ENCODE measurements at regions not wholly inside any gene's neighbourhood (a gene's known extent, or its start where the extent isn't known, plus 50 kb on each side); places are given as distances from the start of the nearest gene placed in this dataset.

GRCh38 chr9:126028746-126029145, 281.6 kb downstream of the PBX3 start:
- H3K27me3 ChIP-seq = no peaks in the 10 kb centered on the region
- TF ChIP-seq, protein P1, sequence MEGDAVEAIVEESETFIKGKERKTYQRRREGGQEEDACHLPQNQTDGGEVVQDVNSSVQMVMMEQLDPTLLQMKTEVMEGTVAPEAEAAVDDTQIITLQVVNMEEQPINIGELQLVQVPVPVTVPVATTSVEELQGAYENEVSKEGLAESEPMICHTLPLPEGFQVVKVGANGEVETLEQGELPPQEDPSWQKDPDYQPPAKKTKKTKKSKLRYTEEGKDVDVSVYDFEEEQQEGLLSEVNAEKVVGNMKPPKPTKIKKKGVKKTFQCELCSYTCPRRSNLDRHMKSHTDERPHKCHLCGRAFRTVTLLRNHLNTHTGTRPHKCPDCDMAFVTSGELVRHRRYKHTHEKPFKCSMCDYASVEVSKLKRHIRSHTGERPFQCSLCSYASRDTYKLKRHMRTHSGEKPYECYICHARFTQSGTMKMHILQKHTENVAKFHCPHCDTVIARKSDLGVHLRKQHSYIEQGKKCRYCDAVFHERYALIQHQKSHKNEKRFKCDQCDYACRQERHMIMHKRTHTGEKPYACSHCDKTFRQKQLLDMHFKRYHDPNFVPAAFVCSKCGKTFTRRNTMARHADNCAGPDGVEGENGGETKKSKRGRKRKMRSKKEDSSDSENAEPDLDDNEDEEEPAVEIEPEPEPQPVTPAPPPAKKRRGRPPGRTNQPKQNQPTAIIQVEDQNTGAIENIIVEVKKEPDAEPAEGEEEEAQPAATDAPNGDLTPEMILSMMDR (IDR thresholded peaks at IDR 0.05) = no peak
- H3K4me3 ChIP-seq = no peak overlapping the region
- no peaks in the 10 kb centered on the region for H3K4me1 ChIP-seq
- no peak overlapping the region for H3K27ac ChIP-seq
- DNase-seq (ENCODE audit: low spot score) = no peak
- no peaks in the 10 kb centered on the region for H3K36me3 ChIP-seq
- no peaks in the 10 kb centered on the region for H3K9me3 ChIP-seq

GRCh38 chr9:126030716-126031115, 283.5 kb downstream of the PBX3 start:
- no peak for DNase-seq (ENCODE audit: low spot score)
- TF ChIP-seq, protein P1 (IDR thresholded peaks at IDR 0.05) = no peak
- no peaks in the 10 kb centered on the region for H3K36me3 ChIP-seq
- no peak overlapping the region for H3K4me3 ChIP-seq
- no peak overlapping the region for H3K27ac ChIP-seq
- H3K27me3 ChIP-seq = no peaks in the 10 kb centered on the region
- no peaks in the 10 kb centered on the region for H3K9me3 ChIP-seq
- no peaks in the 10 kb centered on the region for H3K4me1 ChIP-seq

DNA sequence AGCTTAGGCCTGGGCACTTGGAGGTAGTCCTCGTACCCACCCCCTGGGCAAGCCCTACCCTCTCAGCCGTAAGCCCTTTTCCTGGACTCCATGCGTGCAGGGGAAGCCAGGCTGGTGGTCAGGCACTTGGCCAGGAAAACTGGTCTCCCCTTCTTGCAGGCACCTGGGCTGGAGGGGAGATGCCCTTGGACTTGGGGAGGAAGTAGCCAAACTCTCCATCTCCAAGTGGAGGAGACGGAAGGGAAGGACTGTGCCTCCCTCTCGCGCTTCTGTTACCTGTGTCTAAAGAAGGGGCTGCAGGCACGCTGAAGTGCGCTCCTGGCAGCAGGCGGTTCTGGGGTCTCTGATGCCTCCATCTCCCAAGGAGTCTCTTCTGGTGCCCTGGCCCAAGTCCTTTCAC, 283.9 kb downstream of the PBX3 start:
- no peaks in the 10 kb centered on the region for H3K9me3 ChIP-seq
- no peak overlapping the region for H3K4me3 ChIP-seq
- H3K27me3 ChIP-seq = no peaks in the 10 kb centered on the region
- no peaks in the 10 kb centered on the region for H3K4me1 ChIP-seq
- no peak overlapping the region for H3K27ac ChIP-seq
- H3K36me3 ChIP-seq = no peaks in the 10 kb centered on the region
- TF ChIP-seq, protein P1 (IDR thresholded peaks at IDR 0.05) = no peak
- DNase-seq (ENCODE audit: low spot score) = no peak

- no peak for DNase-seq (ENCODE audit: low spot score)
- H3K9me3 ChIP-seq = no peaks in the 10 kb centered on the region
- no peak overlapping the region for H3K4me3 ChIP-seq
- TF ChIP-seq, protein P1 (IDR thresholded peaks at IDR 0.05) = no peak
- H3K27ac ChIP-seq = no peak overlapping the region
- no peaks in the 10 kb centered on the region for H3K36me3 ChIP-seq
- H3K27me3 ChIP-seq = no peaks in the 10 kb centered on the region
- no peaks in the 10 kb centered on the region for H3K4me1 ChIP-seq
These were observed 285.0 kb downstream of the PBX3 start for GRCh38 chr9:126032135-126032534.

GRCh38 chr9:126033318-126033717, 286.1 kb downstream of the PBX3 start:
- H3K27ac ChIP-seq = no peak overlapping the region
- H3K36me3 ChIP-seq = no peaks in the 10 kb centered on the region
- H3K9me3 ChIP-seq = no peaks in the 10 kb centered on the region
- DNase-seq (ENCODE audit: low spot score) = no peak
- TF ChIP-seq, protein P1 (IDR thresholded peaks at IDR 0.05) = no peak
- no peak overlapping the region for H3K4me3 ChIP-seq
- no peaks in the 10 kb centered on the region for H3K4me1 ChIP-seq
- H3K27me3 ChIP-seq = no peaks in the 10 kb centered on the region

DNA sequence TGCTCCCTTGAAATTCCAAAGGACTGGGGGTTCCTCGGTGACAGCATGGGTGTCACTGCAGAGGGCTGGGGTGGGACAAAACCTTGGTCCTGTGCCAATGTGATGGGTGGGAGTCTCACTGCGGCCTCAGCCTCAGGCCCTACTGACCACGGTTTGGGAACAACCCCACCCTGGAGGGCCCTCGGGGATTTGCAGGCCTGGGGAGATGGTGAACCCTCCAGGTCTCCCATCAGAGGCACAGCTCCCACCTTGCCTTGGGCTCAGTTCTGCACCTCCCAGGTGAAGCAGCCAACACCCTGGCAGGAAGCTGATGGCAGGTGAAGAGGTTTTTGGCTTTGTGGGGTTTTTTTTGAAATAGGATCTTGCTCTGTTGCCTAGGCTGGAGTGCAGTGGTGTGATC, 286.8 kb downstream of the PBX3 start:
- TF ChIP-seq, protein P1 (IDR thresholded peaks at IDR 0.05) = no peak
- H3K9me3 ChIP-seq = no peaks in the 10 kb centered on the region
- no peaks in the 10 kb centered on the region for H3K27me3 ChIP-seq
- no peak for DNase-seq (ENCODE audit: low spot score)
- H3K36me3 ChIP-seq = no peaks in the 10 kb centered on the region
- no peak overlapping the region for H3K27ac ChIP-seq
- H3K4me1 ChIP-seq = no peaks in the 10 kb centered on the region
- no peak overlapping the region for H3K4me3 ChIP-seq

All from right atrium auricular region (tissue), 2 donors.